ENCODE measurements at regions not wholly inside any gene's neighbourhood (a gene's known extent, or its start where the extent isn't known, plus 50 kb on each side); places are given as distances from the start of the nearest gene placed in this dataset.

DNA sequence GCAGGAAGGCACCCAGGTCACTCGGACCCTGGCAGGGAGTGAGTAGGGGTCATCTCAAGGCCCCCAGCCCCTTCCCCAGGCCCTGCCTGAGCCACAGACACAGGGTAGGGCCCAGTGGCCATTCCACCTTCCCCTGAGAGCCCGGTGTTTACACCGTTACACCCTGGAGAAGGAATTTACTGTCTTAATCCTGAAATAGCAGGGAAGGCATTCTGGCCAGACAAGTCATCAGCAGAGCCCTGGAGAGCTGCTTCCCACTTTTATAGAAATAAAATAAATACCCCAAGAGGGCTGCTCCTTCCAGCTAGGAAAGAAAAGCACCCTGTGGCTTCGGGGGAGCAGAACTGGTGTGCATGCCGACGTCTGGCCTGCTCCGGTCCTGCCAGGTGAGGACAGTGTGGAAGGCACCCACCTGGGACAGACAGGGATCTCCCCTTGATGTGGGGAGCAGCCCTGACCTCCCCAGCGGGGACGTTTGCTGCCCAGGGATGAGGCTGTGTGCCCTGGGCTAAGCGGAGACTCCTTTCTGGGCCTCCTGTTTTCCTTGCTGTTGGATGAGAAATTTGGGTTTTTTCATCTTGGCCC is 180.0 kb downstream of the MN1 start:
- no peak overlapping the region for H3K4me2 ChIP-seq (replicated peaks; ENCODE audit: low read depth, low read length, poor library complexity, severe bottlenecking)
- H3K4me1 ChIP-seq (ENCODE audit: control insufficient read depth in 2 of 2, insufficient read depth in 2 of 2, low read length in 2 of 2) = no peaks in the 10 kb centered on the region
- Mint-ChIP-seq H3K27me3 (no peaks in the 10 kb centered on the region), H3K9me3 (ENCODE audit: insufficient read depth) (no peaks in the 10 kb centered on the region), H3K4me1 (no peaks in the 10 kb centered on the region), H3K4me3 (no peak overlapping the region), H3K27ac (no peak overlapping the region)
- ChIA-PET POLR2A (no interaction called here), CTCF (no interaction called here)
- no peaks in the 10 kb centered on the region for H4K20me1 ChIP-seq (ENCODE audit: control insufficient read depth, insufficient read depth, low read length, poor library complexity, severe bottlenecking)
- no peaks in the 10 kb centered on the region for H3K36me3 ChIP-seq (replicated peaks in 1 of 2; ENCODE audit: control extremely low read depth in 1 of 2, control insufficient read depth in 1 of 2, extremely low read depth in 1 of 2, insufficient read depth in 2 of 2, low read length in 1 of 2)
- peaks cover 0 to 3% (median 0%) of the 10 kb centered on the region in 3 donors for H3K9me3 ChIP-seq (ENCODE audit: control extremely low read depth in 1 of 3, control insufficient read depth in 2 of 3, insufficient read depth in 1 of 3, low read length in 2 of 3)
- TF ChIP-seq EZH2 (IDR thresholded peaks at IDR 0.05; ENCODE audit: borderline replicate concordance, insufficient read depth, low read depth, low read length, poor library complexity, severe bottlenecking) = no peak
- TF ChIP-seq, protein P1, sequence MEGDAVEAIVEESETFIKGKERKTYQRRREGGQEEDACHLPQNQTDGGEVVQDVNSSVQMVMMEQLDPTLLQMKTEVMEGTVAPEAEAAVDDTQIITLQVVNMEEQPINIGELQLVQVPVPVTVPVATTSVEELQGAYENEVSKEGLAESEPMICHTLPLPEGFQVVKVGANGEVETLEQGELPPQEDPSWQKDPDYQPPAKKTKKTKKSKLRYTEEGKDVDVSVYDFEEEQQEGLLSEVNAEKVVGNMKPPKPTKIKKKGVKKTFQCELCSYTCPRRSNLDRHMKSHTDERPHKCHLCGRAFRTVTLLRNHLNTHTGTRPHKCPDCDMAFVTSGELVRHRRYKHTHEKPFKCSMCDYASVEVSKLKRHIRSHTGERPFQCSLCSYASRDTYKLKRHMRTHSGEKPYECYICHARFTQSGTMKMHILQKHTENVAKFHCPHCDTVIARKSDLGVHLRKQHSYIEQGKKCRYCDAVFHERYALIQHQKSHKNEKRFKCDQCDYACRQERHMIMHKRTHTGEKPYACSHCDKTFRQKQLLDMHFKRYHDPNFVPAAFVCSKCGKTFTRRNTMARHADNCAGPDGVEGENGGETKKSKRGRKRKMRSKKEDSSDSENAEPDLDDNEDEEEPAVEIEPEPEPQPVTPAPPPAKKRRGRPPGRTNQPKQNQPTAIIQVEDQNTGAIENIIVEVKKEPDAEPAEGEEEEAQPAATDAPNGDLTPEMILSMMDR (IDR thresholded peaks at IDR 0.05) = no peak
- H3K4me3 ChIP-seq (ENCODE audit: control extremely low read depth in 1 of 5, extremely low read depth in 1 of 5, insufficient read depth in 1 of 5, low read depth in 2 of 5, low read length in 4 of 5) = no peak overlapping the region
- H2AFZ ChIP-seq (ENCODE audit: insufficient read depth, low read depth, low read length, poor library complexity, severe bottlenecking) = no peak overlapping the region
- no peaks in the 10 kb centered on the region for H3K79me2 ChIP-seq (ENCODE audit: control insufficient read depth, insufficient read depth, low read length)
- WGBS (ENCODE audit: insufficient coverage) = 89% methylated on average over 9 of the region's 10 CpGs
- ATAC-seq (ENCODE audit: low read depth) (no peak), DNase-seq (no peak)
- H3K9ac ChIP-seq (ENCODE audit: low read length) = no peak overlapping the region
- no peak overlapping the region for H3K27ac ChIP-seq (ENCODE audit: low read length in 2 of 2)
- intact Hi-C loops (cut with micrococcal nuclease) = no loop called here
- H3K27me3 ChIP-seq (replicated peaks in 1 of 4; ENCODE audit: control extremely low read depth in 1 of 4, control insufficient read depth in 3 of 4, insufficient read depth in 4 of 4, low read length in 3 of 4) = no peaks in the 10 kb centered on the region

DNA sequence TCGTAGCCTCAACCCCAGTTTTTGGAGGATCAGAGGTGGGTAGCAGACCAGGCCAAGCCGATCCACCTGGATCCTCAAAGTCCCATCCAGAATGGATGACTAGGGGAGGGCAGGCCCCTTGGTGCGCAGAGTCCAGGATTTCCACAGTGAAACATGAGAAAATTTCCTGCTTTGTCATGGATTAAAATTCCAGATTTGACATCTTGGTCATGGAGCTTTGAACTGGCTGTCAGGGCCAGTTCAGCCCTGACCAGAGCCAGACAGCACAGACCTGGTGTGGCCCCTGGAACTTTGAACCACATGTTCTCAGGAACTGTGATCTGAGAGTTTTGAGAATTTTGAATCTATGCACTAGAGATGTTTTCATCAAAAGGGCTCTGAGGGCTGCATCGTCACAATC is 177.5 kb downstream of the MN1 start:
- Histone ChIP-seq H3K79me2 (ENCODE audit: control insufficient read depth, insufficient read depth, low read length) (no peaks in the 10 kb centered on the region), H4K20me1 (ENCODE audit: control insufficient read depth, insufficient read depth, low read length, poor library complexity, severe bottlenecking) (no peaks in the 10 kb centered on the region), H3K9me3 (ENCODE audit: control extremely low read depth in 1 of 3, control insufficient read depth in 2 of 3, insufficient read depth in 1 of 3, low read length in 2 of 3) (peaks cover 0 to 5% (median 0%) of the 10 kb centered on the region in 3 donors), H3K36me3 (replicated peaks in 1 of 2; ENCODE audit: control extremely low read depth in 1 of 2, control insufficient read depth in 1 of 2, extremely low read depth in 1 of 2, insufficient read depth in 2 of 2, low read length in 1 of 2) (no peaks in the 10 kb centered on the region), H3K27me3 (replicated peaks in 1 of 4; ENCODE audit: control extremely low read depth in 1 of 4, control insufficient read depth in 3 of 4, insufficient read depth in 4 of 4, low read length in 3 of 4) (no peaks in the 10 kb centered on the region), H3K4me3 (ENCODE audit: control extremely low read depth in 1 of 5, extremely low read depth in 1 of 5, insufficient read depth in 1 of 5, low read depth in 2 of 5, low read length in 4 of 5) (no peak overlapping the region), H3K4me1 (ENCODE audit: control insufficient read depth in 2 of 2, insufficient read depth in 2 of 2, low read length in 2 of 2) (no peaks in the 10 kb centered on the region), H3K9ac (ENCODE audit: low read length) (no peak overlapping the region), H2AFZ (ENCODE audit: insufficient read depth, low read depth, low read length, poor library complexity, severe bottlenecking) (no peak overlapping the region), H3K4me2 (replicated peaks; ENCODE audit: low read depth, low read length, poor library complexity, severe bottlenecking) (no peak overlapping the region), H3K27ac (ENCODE audit: low read length in 2 of 2) (no peak overlapping the region)
- intact Hi-C loops (cut with micrococcal nuclease) = no loop called here
- WGBS (ENCODE audit: insufficient coverage) = 86% methylated on average over 1 of the region's 4 CpGs
- Mint-ChIP-seq H3K27me3 (no peaks in the 10 kb centered on the region), H3K4me1 (no peaks in the 10 kb centered on the region), H3K9me3 (ENCODE audit: insufficient read depth) (no peaks in the 10 kb centered on the region), H3K27ac (no peak overlapping the region), H3K4me3 (no peak overlapping the region)
- DNase-seq (no peak), ATAC-seq (ENCODE audit: low read depth) (no peak)
- POLR2A ChIA-PET = no interaction called here
- CTCF ChIA-PET = no interaction called here
- TF ChIP-seq, protein P1 (IDR thresholded peaks at IDR 0.05) = no peak
- no peak for TF ChIP-seq EZH2 (IDR thresholded peaks at IDR 0.05; ENCODE audit: borderline replicate concordance, insufficient read depth, low read depth, low read length, poor library complexity, severe bottlenecking)
